ENCODE measurements at regions not wholly inside any gene's neighbourhood (a gene's known extent, or its start where the extent isn't known, plus 50 kb on each side); places are given as distances from the start of the nearest gene placed in this dataset.
"Not testable (repeated sequence)": the region's sequence is repeated elsewhere in the genome, so short reads cannot be mapped to it uniquely, and the experiment has no call there.

DNA sequence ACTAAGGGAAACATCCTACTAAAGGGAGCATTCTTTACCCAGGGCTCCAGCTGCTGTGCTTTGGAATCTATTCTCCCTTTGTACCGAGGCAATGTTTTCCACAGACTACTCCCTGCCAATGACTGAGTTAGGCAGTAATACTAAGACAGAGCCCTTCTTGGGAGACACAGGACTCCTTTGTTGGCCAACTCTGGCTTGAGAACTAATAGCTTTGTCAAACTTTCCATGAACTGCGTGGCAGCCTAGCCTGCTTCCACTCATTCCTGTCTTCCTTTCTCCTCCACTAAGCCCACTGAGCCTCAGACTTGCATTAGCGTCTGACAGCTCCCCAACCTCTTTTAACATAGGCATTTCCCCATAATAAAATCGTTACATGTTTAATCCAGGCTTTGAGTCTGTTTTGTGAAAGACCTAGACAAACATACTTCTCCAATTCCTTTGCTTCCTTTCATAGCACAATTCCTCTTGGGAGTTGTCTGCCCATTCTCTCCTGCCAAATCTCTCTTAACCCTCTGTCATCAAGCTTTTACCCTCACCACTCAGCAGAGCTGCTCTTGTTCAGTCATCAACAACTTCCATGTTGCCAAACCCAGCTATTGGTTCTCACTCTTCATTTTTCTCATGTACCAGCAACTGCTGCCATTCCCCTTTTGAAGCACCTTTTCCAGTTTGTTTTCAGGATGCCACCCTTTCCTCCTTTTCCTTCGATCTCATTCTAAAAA lies 300.3 kb upstream of the IGFBP7 start:
- peak in 12 of 14 donors; percentile 16 to 67 (median 48) for DNase-seq

DNA sequence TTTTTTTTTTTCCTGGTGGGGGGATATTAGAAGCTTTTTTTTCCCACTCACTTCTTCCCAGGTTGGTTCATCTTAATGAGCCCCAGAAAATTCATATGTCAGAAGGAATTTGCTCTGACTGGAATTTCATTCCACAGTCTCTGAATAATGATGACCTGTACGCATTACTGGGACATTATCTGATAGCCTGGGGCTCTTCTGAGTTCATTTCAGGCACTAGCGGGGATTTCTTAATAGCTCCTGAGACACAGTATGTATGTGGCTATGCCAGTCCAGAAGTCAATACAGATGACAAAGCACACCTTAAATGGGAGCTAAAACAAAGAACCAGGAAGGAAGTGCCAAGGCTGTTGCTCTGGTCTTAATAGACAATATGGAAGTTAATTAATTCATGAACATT lies 295.2 kb upstream of the IGFBP7 start:
- DNase-seq: no peak

DNA sequence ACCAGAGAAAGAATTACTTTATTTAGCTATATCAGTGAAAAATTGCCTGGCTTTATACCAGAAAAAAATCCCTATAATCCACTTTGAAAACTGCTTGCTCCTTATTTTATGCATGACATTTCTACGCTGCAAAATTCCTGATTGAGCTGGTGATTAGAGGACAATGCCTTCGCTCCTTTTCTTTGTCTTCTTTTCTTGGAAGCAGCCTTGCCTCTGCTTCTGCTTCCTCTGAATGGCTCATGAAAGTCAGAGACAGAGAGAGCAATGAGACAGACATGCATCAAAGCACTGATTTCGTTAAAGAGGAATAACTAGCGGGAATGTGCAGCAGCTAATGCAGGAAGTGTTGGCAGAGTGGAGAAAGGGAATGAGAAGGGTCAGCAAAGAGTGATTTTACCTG lies 294.3 kb upstream of the IGFBP7 start:
- DNase-seq: no peak

- no peak for DNase-seq
Observed at GRCh38 chr4:57403591-57403990, 293.4 kb upstream of the IGFBP7 start.

GRCh38 chr4:57401586-57401985 lies 291.4 kb upstream of the IGFBP7 start:
- no peak for DNase-seq

DNA sequence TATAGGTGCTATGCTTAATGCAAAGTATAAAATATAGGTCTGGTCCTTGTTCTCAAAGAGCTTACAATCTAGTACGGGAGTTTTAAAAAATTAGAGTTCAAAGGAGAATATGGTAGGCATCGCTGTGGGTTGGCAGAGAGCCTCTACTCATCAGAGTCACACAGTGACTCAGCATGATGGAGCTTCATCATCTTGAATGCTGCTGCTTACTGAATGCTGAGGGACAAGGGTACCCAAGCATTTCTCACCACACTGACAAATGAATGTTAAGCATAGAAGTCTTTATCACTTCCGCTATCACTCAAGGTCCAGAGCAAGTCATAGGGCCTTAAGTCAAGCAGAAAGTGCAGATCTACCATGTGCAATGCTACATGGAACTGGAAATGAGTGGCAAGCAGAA lies 268.6 kb upstream of the IGFBP7 start:
- DNase-seq: no peak

DNA sequence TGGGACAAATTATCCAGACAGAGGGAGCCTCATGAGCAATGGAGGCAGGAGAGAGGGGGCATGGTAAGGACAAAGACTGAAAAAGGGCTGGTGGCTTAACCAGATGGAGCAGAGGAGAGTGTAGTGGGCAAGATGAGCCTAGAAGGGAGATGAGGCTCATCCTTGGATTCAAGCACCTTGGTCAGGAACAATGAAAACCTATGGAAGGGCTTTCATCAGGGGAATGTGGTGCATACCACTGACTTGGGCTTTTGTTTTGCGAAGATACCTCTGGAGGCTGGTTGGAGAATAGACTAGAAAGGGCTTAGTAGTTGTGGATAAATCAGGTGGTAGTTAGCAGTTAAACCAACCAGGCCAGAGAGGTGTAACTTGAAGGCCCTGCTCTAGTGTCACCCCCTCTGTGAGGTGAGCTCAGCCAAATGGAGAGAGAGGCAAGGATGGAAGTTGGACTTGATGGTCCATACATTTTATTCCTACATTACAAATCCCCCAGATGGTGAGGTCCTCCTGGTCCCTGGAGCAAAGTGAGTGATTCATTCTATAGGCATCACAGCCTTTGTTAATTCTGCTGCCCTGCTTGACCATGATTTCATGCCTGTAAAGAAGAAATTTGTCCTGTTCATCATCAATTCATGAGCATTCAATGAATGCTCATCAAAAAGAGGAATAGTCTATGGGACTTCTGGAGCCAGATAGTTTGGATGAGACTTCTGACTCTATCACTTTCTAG lies 264.8 kb upstream of the IGFBP7 start:
- no peak for DNase-seq

GRCh38 chr4:57373991-57374390 lies 263.8 kb upstream of the IGFBP7 start:
- no peak for DNase-seq

DNA sequence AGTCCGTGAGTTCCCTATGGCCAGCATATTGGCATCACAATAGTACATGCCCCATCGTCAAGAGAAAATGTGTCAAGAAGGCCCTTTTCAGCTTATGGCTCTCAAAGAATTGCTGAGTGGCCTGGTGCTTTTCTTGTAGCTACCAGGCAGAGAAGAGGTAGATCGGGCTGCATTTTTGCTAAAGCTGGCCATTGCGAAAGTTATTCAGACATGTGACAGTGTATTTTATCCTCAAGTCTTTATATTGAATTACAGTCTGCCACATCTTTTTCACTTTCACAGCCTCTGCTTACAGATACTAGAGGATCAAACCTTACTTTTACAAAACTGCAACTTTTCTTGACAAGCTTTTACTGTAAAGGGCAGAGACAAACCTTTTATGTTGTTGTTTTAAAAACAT lies 261.5 kb upstream of the IGFBP7 start:
- DNase-seq: no peak

DNA sequence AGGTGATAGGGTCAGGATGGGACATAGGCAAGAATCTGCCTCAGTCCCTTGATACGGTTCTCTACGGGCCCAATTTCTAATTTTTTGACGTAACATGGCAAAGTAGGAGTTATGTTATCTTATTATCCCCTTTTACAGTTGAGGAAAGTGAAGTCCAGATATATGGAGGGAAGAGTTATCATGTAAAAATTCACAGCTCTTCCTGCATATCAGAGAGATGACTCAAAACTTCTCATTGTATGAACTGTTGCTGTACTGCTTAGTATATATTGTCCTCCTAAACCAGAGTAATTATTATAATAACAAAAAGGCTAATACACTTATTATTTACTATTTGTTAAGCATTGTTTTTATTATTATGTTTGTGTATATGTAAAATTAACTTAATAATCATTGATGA lies 260.5 kb upstream of the IGFBP7 start:
- no peak for DNase-seq

GRCh38 chr4:57369446-57369845 lies 259.3 kb upstream of the IGFBP7 start:
- no peak for DNase-seq

- no peak for DNase-seq
Observed at GRCh38 chr4:57364255-57364654, 254.1 kb upstream of the IGFBP7 start.

- DNase-seq: no peak
Observed at GRCh38 chr4:57363346-57363745, 253.2 kb upstream of the IGFBP7 start.

DNA sequence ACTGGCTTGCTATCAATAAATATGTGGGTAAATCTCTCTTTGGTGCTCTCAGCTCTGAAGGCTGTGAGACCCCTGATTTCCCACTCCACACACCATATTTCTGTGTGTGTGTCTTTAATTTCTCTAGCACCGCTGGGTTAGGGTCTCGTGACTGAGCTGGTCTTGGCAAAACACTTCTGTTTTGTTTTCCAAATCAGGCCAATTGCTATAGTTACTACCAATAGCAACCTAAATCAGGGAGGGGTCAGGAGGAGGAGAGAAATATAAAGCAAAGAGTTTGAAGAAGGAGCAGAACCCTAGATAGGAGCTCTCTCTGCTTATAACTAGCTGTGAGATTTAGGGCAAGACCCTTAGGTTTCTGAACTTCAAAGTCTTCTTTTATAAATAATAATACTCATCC lies 250.5 kb upstream of the IGFBP7 start:
- DNase-seq: no peak

- DNase-seq: no peak
Observed at GRCh38 chr4:57355101-57355665, 245.0 kb upstream of the IGFBP7 start.

DNA sequence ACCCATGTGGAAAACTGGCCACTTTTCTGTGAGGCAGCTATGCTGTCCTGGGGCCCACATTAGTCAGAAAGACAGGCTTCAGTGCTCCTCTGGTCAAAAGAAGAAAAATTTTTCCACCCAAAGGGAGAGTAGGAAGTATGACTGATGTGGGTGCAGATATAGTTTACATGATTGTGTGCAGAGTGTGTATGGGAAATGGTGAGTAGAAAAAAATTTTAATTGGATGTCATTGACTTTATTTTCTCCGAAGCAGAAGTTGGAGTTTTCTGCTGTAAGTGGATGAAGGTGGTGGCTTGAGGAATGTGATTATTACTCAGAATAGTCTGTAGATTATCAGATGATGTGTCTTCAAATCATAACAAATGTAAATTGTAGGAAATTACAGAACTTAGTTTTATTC lies 241.5 kb upstream of the IGFBP7 start:
- DNase-seq: no peak

GRCh38 chr4:57344296-57344695 lies 234.1 kb upstream of the IGFBP7 start:
- DNase-seq: no peak

DNA sequence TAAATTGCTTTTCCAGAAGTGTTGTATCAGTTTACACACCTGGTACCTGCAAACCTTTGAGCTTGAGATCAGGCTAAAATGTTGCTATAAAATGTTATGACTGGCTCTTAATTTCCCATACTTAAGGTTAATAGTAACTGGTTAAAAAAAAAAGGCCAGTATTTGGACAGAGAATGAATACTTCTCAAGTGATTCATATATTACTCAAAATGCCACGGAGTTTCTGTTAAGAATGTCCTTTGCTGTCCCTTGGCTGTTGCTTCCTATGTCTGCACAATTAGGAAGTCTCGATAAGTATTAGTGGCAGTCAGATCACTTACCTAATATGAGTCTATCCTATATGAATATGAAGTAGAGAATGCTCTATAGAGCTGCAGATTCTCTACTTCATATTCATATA lies 232.2 kb upstream of the IGFBP7 start:
- DNase-seq: no peak

DNA sequence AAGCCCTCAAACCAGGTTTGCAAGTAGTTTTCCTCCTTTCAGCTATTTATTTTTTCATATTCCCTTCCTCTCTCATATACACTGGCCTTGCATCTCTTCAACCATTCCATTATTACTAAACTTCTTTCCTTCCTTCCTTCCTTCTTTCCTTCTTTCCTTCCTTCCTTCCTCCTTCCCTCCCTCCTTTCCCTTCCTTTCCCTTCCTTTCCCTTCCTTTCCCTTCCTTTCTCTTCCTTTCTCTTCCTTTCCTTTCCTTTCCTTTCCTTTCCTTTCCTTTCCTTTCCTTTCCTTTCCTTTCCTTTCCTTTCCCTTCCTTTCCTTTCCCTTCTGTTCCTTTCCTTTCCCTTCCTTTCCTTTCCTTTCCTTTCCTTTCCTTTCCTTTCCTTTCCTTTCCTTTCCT lies 228.7 kb upstream of the IGFBP7 start:
- not testable (repeated sequence) for DNase-seq

DNA sequence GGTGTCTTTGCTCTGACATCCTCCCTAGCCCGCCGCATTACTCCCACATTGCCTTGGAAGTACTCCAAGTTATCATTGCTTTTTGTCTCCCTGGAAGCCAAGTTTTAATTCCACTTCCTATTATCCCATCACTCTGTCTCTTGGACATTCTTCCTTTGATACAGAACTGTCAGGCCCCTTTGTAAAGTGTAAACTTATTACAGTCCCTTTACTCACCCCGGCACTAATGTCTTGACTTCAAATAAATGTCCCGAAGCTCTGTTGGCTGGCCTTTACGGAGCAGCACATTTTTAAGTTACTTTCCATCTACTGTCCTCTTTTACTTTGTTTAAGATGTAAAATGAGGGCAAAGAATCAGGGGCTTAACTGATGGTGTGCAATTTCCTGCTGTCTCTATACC lies 223.5 kb upstream of the IGFBP7 start:
- DNase-seq: no peak

DNA sequence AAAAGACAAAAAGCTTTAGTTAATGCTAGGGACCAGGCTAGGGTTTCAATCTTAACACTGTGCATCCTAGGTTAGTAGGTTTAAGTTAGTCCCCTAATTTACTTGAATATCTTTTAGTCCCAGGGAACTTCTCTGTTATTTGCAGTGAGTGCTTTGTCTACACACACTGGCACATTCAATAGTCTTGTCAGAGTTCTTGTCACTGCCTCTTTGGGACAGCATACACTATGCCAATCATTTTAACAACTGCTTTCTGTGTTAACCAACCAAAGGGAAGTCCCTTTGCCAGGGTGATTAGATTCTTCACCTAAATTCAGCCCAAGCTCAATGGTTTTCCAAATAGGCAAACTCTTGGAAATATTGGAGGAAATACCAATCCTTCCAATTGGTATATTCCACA lies 221.8 kb upstream of the IGFBP7 start:
- no peak for DNase-seq

GRCh38 chr4:57329279-57329678 lies 219.1 kb upstream of the IGFBP7 start:
- DNase-seq: no peak

DNA sequence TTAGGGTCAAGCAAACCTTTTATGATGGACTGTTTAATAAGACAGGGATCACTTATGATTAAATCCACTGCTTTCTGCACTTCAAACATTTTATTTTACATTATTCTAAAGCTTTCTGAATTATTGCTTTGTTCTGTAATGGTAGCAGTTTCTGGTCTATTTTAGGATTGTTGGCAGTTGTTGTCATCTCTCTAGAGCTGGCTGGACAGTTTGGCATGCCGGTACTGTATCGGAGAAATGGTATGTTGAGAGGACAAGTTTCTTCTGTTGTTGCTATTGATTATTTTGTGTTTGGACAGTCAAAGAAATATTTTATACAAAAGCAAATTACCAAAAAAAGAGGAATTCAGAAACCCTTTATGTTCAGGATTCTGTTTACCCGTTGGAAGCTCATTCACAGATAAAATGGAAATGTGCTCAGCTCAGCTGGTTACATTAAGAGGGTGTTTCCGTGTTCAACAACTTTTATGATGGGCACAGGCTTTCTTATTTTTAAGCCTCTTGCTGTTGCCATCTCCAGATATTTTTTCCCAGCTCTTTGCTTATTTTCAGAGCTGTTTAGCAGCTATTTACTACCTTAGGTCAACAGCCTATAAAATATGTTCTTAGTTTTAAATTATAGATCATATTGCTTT lies 214.6 kb upstream of the IGFBP7 start:
- no peak for DNase-seq

DNA sequence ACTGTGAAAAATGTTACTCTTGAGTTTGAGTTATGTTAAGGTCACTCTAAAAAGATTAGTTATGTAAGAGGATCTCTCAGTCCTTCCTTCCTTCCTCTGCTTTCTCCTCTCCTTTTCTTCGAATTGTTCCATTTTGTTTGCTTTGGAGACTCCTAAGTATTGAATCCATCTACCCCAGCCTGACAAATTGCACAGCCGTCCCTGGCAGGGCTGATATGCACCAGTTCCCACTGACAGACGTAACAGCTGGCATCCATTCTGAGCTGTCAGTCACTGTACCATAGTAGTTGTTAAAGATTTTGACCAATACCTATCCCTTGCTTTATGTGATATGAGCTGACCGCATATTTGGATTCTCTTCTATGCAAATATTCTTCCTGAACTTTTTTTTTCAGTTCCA lies 210.7 kb upstream of the IGFBP7 start:
- DNase-seq: no peak

Measured in C1 segment of cervical spinal cord (tissue), 14 donors.